ENCODE measurements at regions not wholly inside any gene's neighbourhood (a gene's known extent, or its start where the extent isn't known, plus 50 kb on each side); places are given as distances from the start of the nearest gene placed in this dataset.

- Histone ChIP-seq H3K4me1 (ENCODE audit: control insufficient read depth, low read depth, low read length) (no peaks in the 10 kb centered on the region), H3K27ac (ENCODE audit: low read depth, low read length) (no peak overlapping the region), H3K56ac (ENCODE audit: low read length) (no peak overlapping the region), H3K36me3 (ENCODE audit: control insufficient read depth, insufficient read depth, low read length) (no peaks in the 10 kb centered on the region), H3K9ac (ENCODE audit: low read length) (no peak overlapping the region), H2BK15ac (replicated peaks; ENCODE audit: low read depth) (no peak overlapping the region), H2BK120ac (ENCODE audit: low read depth, low read length) (no peak overlapping the region), H3K18ac (ENCODE audit: low read length) (no peak overlapping the region), H4K8ac (ENCODE audit: low read depth, low read length) (no peak overlapping the region), H3K79me2 (ENCODE audit: control insufficient read depth, insufficient read depth, low read length) (no peaks in the 10 kb centered on the region), H2AK5ac (ENCODE audit: low read length) (no peak overlapping the region), H3K79me1 (ENCODE audit: low read length) (no peaks in the 10 kb centered on the region), H3K27me3 (ENCODE audit: insufficient read depth, low read length, poor library complexity) (no peaks in the 10 kb centered on the region), H4K5ac (ENCODE audit: low read length) (no peak overlapping the region), H3K23ac (ENCODE audit: low read length) (no peak overlapping the region), H3K4ac (ENCODE audit: low read depth, low read length) (no peak overlapping the region), H2BK5ac (ENCODE audit: low read length) (no peak overlapping the region), H3K4me3 (ENCODE audit: low read length) (no peak overlapping the region), H3K4me2 (ENCODE audit: low read length) (no peak overlapping the region)
- WGBS (ENCODE audit: extremely low coverage, insufficient coverage, low lambda C conversion rate): no CpG with 5 or more reads among the region's 2 CpGs
- no peak for DNase-seq
Measured at GRCh38 chr7:117974891-117975290, 101.7 kb upstream of the CTTNBP2 start.

DNA sequence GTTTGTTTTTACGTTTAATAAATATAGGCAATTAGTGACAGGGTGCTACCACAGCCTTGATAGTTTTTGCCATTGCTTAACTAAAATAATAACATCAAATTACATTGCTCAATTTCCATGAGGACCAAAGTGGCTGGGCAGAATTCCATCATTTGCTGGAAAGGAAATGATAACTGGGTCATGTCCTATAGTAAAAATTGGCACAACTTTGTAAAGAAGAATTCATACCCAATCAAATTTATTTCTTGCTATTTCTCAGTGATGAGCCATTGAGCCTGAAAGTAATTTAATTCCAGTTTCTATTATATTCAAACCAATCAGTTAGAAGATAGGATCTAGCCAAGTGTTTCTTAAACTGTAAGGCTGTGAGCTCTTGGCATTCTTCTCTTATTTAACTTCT is 102.2 kb upstream of the CTTNBP2 start:
- no peak overlapping the region for H2AK5ac ChIP-seq (ENCODE audit: low read length)
- no peaks in the 10 kb centered on the region for H3K27me3 ChIP-seq (ENCODE audit: insufficient read depth, low read length, poor library complexity)

GRCh38 chr7:117979954-117980497 is 106.8 kb upstream of the CTTNBP2 start:
- no peaks in the 10 kb centered on the region for H3K79me2 ChIP-seq (ENCODE audit: control insufficient read depth, insufficient read depth, low read length)
- H4K5ac ChIP-seq (ENCODE audit: low read length): no peak overlapping the region
- no peak for DNase-seq
- no peak overlapping the region for H3K9ac ChIP-seq (ENCODE audit: low read length)
- no CpG with 5 or more reads among the region's 4 CpGs for WGBS (ENCODE audit: extremely low coverage, insufficient coverage, low lambda C conversion rate)
- no peak overlapping the region for H2AK5ac ChIP-seq (ENCODE audit: low read length)
- H3K23ac ChIP-seq (ENCODE audit: low read length): no peak overlapping the region
- H3K4me2 ChIP-seq (ENCODE audit: low read length): no peak overlapping the region
- no peak overlapping the region for H4K8ac ChIP-seq (ENCODE audit: low read depth, low read length)
- no peak overlapping the region for H3K18ac ChIP-seq (ENCODE audit: low read length)
- H2BK120ac ChIP-seq (ENCODE audit: low read depth, low read length): no peak overlapping the region
- no peaks in the 10 kb centered on the region for H3K36me3 ChIP-seq (ENCODE audit: control insufficient read depth, insufficient read depth, low read length)
- no peak overlapping the region for H3K27ac ChIP-seq (ENCODE audit: low read depth, low read length)
- no peak overlapping the region for H2BK15ac ChIP-seq (replicated peaks; ENCODE audit: low read depth)
- no peaks in the 10 kb centered on the region for H3K27me3 ChIP-seq (ENCODE audit: insufficient read depth, low read length, poor library complexity)
- no peaks in the 10 kb centered on the region for H3K4me1 ChIP-seq (ENCODE audit: control insufficient read depth, low read depth, low read length)
- no peak overlapping the region for H3K4ac ChIP-seq (ENCODE audit: low read depth, low read length)
- no peaks in the 10 kb centered on the region for H3K79me1 ChIP-seq (ENCODE audit: low read length)
- H2BK5ac ChIP-seq (ENCODE audit: low read length): no peak overlapping the region
- H3K56ac ChIP-seq (ENCODE audit: low read length): no peak overlapping the region
- no peak overlapping the region for H3K4me3 ChIP-seq (ENCODE audit: low read length)

More for the DNA sequence above, 102.2 kb upstream of the CTTNBP2 start:
- no peak overlapping the region for H3K9ac ChIP-seq (ENCODE audit: low read length)
- no peaks in the 10 kb centered on the region for H3K4me1 ChIP-seq (ENCODE audit: control insufficient read depth, low read depth, low read length)
- whole genome bisulfite sequencing (ENCODE audit: extremely low coverage, insufficient coverage, low lambda C conversion rate): no CpG with 5 or more reads among the region's 1 CpG
- no peak overlapping the region for H4K5ac ChIP-seq (ENCODE audit: low read length)
- no peak overlapping the region for H3K4ac ChIP-seq (ENCODE audit: low read depth, low read length)
- no peak overlapping the region for H2BK15ac ChIP-seq (replicated peaks; ENCODE audit: low read depth)
- no peak overlapping the region for H3K23ac ChIP-seq (ENCODE audit: low read length)
- no peak overlapping the region for H2BK5ac ChIP-seq (ENCODE audit: low read length)
- no peak overlapping the region for H3K18ac ChIP-seq (ENCODE audit: low read length)
- H2BK120ac ChIP-seq (ENCODE audit: low read depth, low read length): no peak overlapping the region
- no peak overlapping the region for H3K4me2 ChIP-seq (ENCODE audit: low read length)
- no peak for DNase-seq
- no peaks in the 10 kb centered on the region for H3K79me2 ChIP-seq (ENCODE audit: control insufficient read depth, insufficient read depth, low read length)
- no peak overlapping the region for H3K56ac ChIP-seq (ENCODE audit: low read length)
- H3K4me3 ChIP-seq (ENCODE audit: low read length): no peak overlapping the region
- no peaks in the 10 kb centered on the region for H3K79me1 ChIP-seq (ENCODE audit: low read length)
- no peaks in the 10 kb centered on the region for H3K36me3 ChIP-seq (ENCODE audit: control insufficient read depth, insufficient read depth, low read length)
- no peak overlapping the region for H3K27ac ChIP-seq (ENCODE audit: low read depth, low read length)
- no peak overlapping the region for H4K8ac ChIP-seq (ENCODE audit: low read depth, low read length)

DNA sequence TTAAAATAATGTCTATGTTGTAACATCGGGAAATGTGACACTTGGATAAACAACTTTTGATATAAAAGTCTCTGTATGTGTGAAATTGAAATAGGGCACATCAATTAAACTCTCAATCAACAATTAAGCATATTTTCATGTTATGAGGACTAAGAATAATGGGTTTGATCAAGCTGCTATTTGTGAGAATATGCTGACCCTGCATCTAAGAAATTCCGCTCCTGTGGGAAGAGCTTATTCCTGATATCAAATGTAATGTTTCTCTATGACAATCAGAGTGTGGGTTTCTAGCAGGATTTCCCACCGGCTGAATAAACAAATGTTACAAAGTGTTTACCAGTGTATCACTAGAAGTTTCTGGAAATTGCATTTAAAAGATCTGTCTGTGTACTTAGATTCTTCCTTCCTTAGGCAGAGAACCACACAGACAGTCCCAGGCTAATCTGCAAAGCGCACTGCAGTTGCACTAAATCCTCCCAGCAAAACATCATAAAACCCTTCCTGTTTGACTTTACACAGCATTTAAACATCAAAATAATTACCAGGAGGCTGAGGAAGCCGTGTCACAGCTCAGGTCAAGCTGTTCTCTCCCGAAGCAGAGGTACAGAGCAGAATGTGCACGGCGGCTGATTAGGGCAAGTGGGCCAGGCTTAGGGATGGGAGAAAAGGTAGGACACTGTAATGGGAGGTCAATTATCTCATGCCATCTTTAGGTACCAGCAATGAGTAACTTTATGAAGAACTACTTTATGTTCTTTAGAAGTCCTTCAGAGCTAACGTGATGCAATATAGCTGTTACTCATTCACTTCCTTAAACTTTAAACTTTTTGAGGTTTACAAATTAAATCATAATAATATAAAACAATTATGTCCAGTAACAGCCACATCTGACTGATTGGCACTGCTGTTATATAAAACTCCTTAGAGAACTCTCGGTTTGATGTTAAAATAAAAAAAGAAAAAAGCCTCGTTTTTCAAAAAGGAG is 109.1 kb upstream of the CTTNBP2 start:
- Histone ChIP-seq H2AK5ac (ENCODE audit: low read length) (no peak overlapping the region), H2BK5ac (ENCODE audit: low read length) (no peak overlapping the region), H3K18ac (ENCODE audit: low read length) (no peak overlapping the region), H3K4me3 (ENCODE audit: low read length) (no peak overlapping the region), H3K4me1 (ENCODE audit: control insufficient read depth, low read depth, low read length) (no peaks in the 10 kb centered on the region), H2BK15ac (replicated peaks; ENCODE audit: low read depth) (no peak overlapping the region), H3K27ac (ENCODE audit: low read depth, low read length) (no peak overlapping the region), H3K4ac (ENCODE audit: low read depth, low read length) (no peak overlapping the region), H3K56ac (ENCODE audit: low read length) (no peak overlapping the region), H3K79me1 (ENCODE audit: low read length) (no peaks in the 10 kb centered on the region), H2BK120ac (ENCODE audit: low read depth, low read length) (no peak overlapping the region), H3K79me2 (ENCODE audit: control insufficient read depth, insufficient read depth, low read length) (no peaks in the 10 kb centered on the region), H3K9ac (ENCODE audit: low read length) (no peak overlapping the region), H3K36me3 (ENCODE audit: control insufficient read depth, insufficient read depth, low read length) (no peaks in the 10 kb centered on the region), H3K4me2 (ENCODE audit: low read length) (no peak overlapping the region), H3K27me3 (ENCODE audit: insufficient read depth, low read length, poor library complexity) (no peaks in the 10 kb centered on the region), H4K5ac (ENCODE audit: low read length) (no peak overlapping the region), H4K8ac (ENCODE audit: low read depth, low read length) (no peak overlapping the region), H3K23ac (ENCODE audit: low read length) (no peak overlapping the region)
- DNase-seq: no peak
- WGBS (ENCODE audit: extremely low coverage, insufficient coverage, low lambda C conversion rate): no CpG with 5 or more reads among the region's 11 CpGs

- Histone ChIP-seq H3K18ac (ENCODE audit: low read length) (no peak overlapping the region), H2BK5ac (ENCODE audit: low read length) (no peak overlapping the region), H3K27ac (ENCODE audit: low read depth, low read length) (no peak overlapping the region), H2AK5ac (ENCODE audit: low read length) (no peak overlapping the region), H3K4me2 (ENCODE audit: low read length) (no peak overlapping the region), H4K8ac (ENCODE audit: low read depth, low read length) (no peak overlapping the region), H3K4me1 (ENCODE audit: control insufficient read depth, low read depth, low read length) (no peaks in the 10 kb centered on the region), H3K36me3 (ENCODE audit: control insufficient read depth, insufficient read depth, low read length) (no peaks in the 10 kb centered on the region), H3K79me1 (ENCODE audit: low read length) (no peaks in the 10 kb centered on the region), H3K56ac (ENCODE audit: low read length) (no peak overlapping the region), H3K27me3 (ENCODE audit: insufficient read depth, low read length, poor library complexity) (no peaks in the 10 kb centered on the region), H3K79me2 (ENCODE audit: control insufficient read depth, insufficient read depth, low read length) (no peaks in the 10 kb centered on the region), H3K23ac (ENCODE audit: low read length) (no peak overlapping the region), H3K9ac (ENCODE audit: low read length) (no peak overlapping the region), H3K4ac (ENCODE audit: low read depth, low read length) (no peak overlapping the region), H2BK120ac (ENCODE audit: low read depth, low read length) (no peak overlapping the region), H2BK15ac (replicated peaks; ENCODE audit: low read depth) (no peak overlapping the region), H3K4me3 (ENCODE audit: low read length) (no peak overlapping the region), H4K5ac (ENCODE audit: low read length) (no peak overlapping the region)
- DNase-seq: no peak
- no CpG with 5 or more reads among the region's 2 CpGs for WGBS (ENCODE audit: extremely low coverage, insufficient coverage, low lambda C conversion rate)
Measured at GRCh38 chr7:117986645-117987269, 113.5 kb upstream of the CTTNBP2 start.

Measured in mesendoderm (in vitro differentiated cells).